Parathyroid adenoma (tissue), 2 donors: ENCODE measurements at regions not wholly inside any gene's neighbourhood (a gene's known extent, or its start where the extent isn't known, plus 50 kb on each side); places are given as distances from the start of the nearest gene placed in this dataset.

Experiments
- H2AFZ ChIP-seq: fragments of 300-600 bp; sonication (generic); one replicate; pipeline ENCODE4 v1.7.0; 2017; ENCODE audit warnings: antibody characterized with exemption, mild to moderate bottlenecking
- H3K27ac ChIP-seq: fragments of 300-600 bp; sonication (generic); one replicate; pipeline ENCODE4 v1.7.0; 2017
- H3K27me3 ChIP-seq: fragments of 300-600 bp; sonication (generic); one replicate; pipeline ENCODE4 v1.7.0; 2017; ENCODE audit warnings: low read length; ENCODE audit not compliant: control insufficient read depth, insufficient read depth
- H3K36me3 ChIP-seq: fragments of 300-600 bp; sonication (generic); one replicate; pipeline ENCODE4 v1.7.0; 2017; ENCODE audit warnings: low read length; ENCODE audit not compliant: control insufficient read depth, insufficient read depth
- H3K4me1 ChIP-seq: fragments of 300-600 bp; sonication (generic); one replicate; pipeline ENCODE4 v1.7.0; 2017; ENCODE audit warnings: control low read depth
- H3K4me2 ChIP-seq: fragments of 300-600 bp; sonication (generic); one replicate; pipeline ENCODE4 v1.7.0; 2017; ENCODE audit warnings: low read length
- H3K4me3 ChIP-seq: fragments of 300-600 bp; sonication (generic); one replicate; pipeline ENCODE4 v1.7.0; 2017; ENCODE audit warnings: low read depth, low read length
- H3K79me2 ChIP-seq: fragments of 300-600 bp; sonication (generic); one replicate; pipeline ENCODE4 v1.7.0; 2017; ENCODE audit warnings: control low read depth
- H3K9ac ChIP-seq: fragments of 300-600 bp; sonication (generic); one replicate; pipeline ENCODE4 v1.7.0; 2017; ENCODE audit warnings: mild to moderate bottlenecking
- H3K9me3 ChIP-seq: fragments of 300-600 bp; sonication (generic); one replicate; pipeline ENCODE4 v1.7.0; 2017; ENCODE audit warnings: low read length; ENCODE audit not compliant: control insufficient read depth
- TF ChIP-seq, protein P1 (sequence below): fragments of 300-600 bp; sonication (generic); IDR thresholded peaks from one replicate; pipeline ENCODE4 v1.7.0; 2017; ENCODE audit warnings: antibody characterized with exemption, mild to moderate bottlenecking
- donor health status: primary hyperparathyroidism.

- no peaks in the 10 kb centered on the region for H3K27me3 ChIP-seq
- H3K36me3 ChIP-seq: no peaks in the 10 kb centered on the region
Measured at GRCh38 chr10:98318861-98319260, 50.9 kb upstream of the LOXL4 start.

More at GRCh38 chr10:98318861-98319260, 50.9 kb upstream of the LOXL4 start:
- Histone ChIP-seq H3K27ac (no peak overlapping the region), H3K9me3 (no peaks in the 10 kb centered on the region), H3K79me2 (no peaks in the 10 kb centered on the region), H3K4me1 (no peaks in the 10 kb centered on the region), H3K9ac (no peak overlapping the region), H3K4me2 (no peak overlapping the region), H2AFZ (no peak overlapping the region), H3K4me3 (no peak overlapping the region)
- TF ChIP-seq, protein P1, sequence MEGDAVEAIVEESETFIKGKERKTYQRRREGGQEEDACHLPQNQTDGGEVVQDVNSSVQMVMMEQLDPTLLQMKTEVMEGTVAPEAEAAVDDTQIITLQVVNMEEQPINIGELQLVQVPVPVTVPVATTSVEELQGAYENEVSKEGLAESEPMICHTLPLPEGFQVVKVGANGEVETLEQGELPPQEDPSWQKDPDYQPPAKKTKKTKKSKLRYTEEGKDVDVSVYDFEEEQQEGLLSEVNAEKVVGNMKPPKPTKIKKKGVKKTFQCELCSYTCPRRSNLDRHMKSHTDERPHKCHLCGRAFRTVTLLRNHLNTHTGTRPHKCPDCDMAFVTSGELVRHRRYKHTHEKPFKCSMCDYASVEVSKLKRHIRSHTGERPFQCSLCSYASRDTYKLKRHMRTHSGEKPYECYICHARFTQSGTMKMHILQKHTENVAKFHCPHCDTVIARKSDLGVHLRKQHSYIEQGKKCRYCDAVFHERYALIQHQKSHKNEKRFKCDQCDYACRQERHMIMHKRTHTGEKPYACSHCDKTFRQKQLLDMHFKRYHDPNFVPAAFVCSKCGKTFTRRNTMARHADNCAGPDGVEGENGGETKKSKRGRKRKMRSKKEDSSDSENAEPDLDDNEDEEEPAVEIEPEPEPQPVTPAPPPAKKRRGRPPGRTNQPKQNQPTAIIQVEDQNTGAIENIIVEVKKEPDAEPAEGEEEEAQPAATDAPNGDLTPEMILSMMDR: no peak
